ENCODE measurements at regions not wholly inside any gene's neighbourhood (a gene's known extent, or its start where the extent isn't known, plus 50 kb on each side); places are given as distances from the start of the nearest gene placed in this dataset.
A peak's percentile ranks its signal among the peaks of the same experiment; 100 is the strongest.

GRCh38 chr12:14065616-14066015 is 84.2 kb upstream of the GRIN2B start:
- Histone ChIP-seq H3K4me3 (no peak overlapping the region), H3K4me2 (no peak overlapping the region), H3K4me1 (no peaks in the 10 kb centered on the region), H3K9me3 (no peaks in the 10 kb centered on the region), H3K27ac (no peak overlapping the region)
- WGBS (ENCODE audit: missing lambda C conversion rate): 4% methylated on average over 1 of the region's 1 CpG
- FAIRE-seq (no peak), DNase-seq (ENCODE audit: low read depth in 1 of 2, low spot score in 1 of 2) (no peak), ATAC-seq (no peak)
- CTCF ChIA-PET: no interaction called here
- POLR2A ChIA-PET: no interaction called here
- TF ChIP-seq POLR2AphosphoS2 (conservative IDR thresholded peaks at IDR 0.05; ENCODE audit: low read length) (no peak), JUNB (IDR thresholded peaks at IDR 0.05) (no peak)

DNA sequence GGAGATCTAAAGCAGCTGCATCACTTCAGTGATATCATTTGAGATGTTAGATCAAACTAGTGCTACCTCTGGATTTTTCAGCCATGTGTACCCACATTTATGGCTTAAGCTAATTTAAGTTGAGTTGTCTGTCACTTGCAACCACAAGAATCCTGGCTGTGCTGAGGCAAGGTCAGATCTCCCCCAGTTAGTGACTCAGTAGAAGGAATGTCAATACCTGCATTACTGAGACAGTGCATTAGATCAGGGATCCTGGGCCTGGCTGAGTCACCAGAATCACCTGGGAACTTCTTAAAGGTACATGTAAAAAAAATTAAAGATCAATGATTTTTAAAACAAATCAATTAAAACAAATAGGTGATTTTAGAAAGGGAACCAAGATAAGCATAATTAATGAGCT is 84.6 kb upstream of the GRIN2B start:
- FAIRE-seq (no peak), DNase-seq (ENCODE audit: low read depth in 1 of 2, low spot score in 1 of 2) (no peak), ATAC-seq (no peak)
- H3K4me2 ChIP-seq: no peak overlapping the region
- no peak overlapping the region for H3K27ac ChIP-seq
- H3K4me1 ChIP-seq: no peaks in the 10 kb centered on the region
- no peak overlapping the region for H3K4me3 ChIP-seq
- ChIA-PET POLR2A (no interaction called here), CTCF (no interaction called here)
- TF ChIP-seq BHLHE40 (IDR thresholded peaks at IDR 0.05; ENCODE audit: low read depth, low read length): no peak
- no peak for TF ChIP-seq TP53 (CRISPR knock-in tag; IDR thresholded peaks at IDR 0.05)
- no peaks in the 10 kb centered on the region for H3K9me3 ChIP-seq

GRCh38 chr12:14068961-14069360 is 87.6 kb upstream of the GRIN2B start:
- FAIRE-seq: no peak
- POLR2A ChIA-PET: no interaction called here

GRCh38 chr12:14071833-14072232 is 90.4 kb upstream of the GRIN2B start:
- Histone ChIP-seq H3K9me3 (no peaks in the 10 kb centered on the region), H3K27ac (no peak overlapping the region), H3K4me3 (no peak overlapping the region), H3K4me1 (no peaks in the 10 kb centered on the region), H3K4me2 (no peak overlapping the region)
- FAIRE-seq: peak; percentile 36
- WGBS (ENCODE audit: missing lambda C conversion rate): 22% methylated on average over 1 of the region's 1 CpG
- CTCF ChIA-PET: no interaction called here
- no peak for DNase-seq (ENCODE audit: low read depth in 1 of 2, low spot score in 1 of 2)
- POLR2A ChIA-PET: no interaction called here
- no peak for TF ChIP-seq EHF (CRISPR knock-in tag; IDR thresholded peaks at IDR 0.05)
- TF ChIP-seq RCOR1 (IDR thresholded peaks at IDR 0.05; ENCODE audit: low read depth, low read length): no peak
- TF ChIP-seq RARB (CRISPR knock-in tag; IDR thresholded peaks at IDR 0.05): no peak
- TF ChIP-seq, protein P1, sequence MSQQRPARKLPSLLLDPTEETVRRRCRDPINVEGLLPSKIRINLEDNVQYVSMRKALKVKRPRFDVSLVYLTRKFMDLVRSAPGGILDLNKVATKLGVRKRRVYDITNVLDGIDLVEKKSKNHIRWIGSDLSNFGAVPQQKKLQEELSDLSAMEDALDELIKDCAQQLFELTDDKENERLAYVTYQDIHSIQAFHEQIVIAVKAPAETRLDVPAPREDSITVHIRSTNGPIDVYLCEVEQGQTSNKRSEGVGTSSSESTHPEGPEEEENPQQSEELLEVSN (IDR thresholded peaks at IDR 0.05; ENCODE audit: borderline replicate concordance, low read depth): no peak
- no peak for TF ChIP-seq HOXA7 (CRISPR knock-in tag; IDR thresholded peaks at IDR 0.05)
- TF ChIP-seq CBX2 (IDR thresholded peaks at IDR 0.05; ENCODE audit: borderline replicate concordance, low read depth): no peak
- no peak for TF ChIP-seq ZNF302 (CRISPR knock-in tag; IDR thresholded peaks at IDR 0.05)
- no peak for TF ChIP-seq HMGXB4 (CRISPR knock-in tag; IDR thresholded peaks at IDR 0.05; ENCODE audit: borderline replicate concordance)
- no peak for TF ChIP-seq RFX5 (IDR thresholded peaks at IDR 0.05)
- TF ChIP-seq RNF2 (IDR thresholded peaks at IDR 0.05; ENCODE audit: borderline replicate concordance, low read depth): no peak
- TF ChIP-seq ZC3H11A (IDR thresholded peaks at IDR 0.05): no peak
- no peak for TF ChIP-seq CHD2 (IDR thresholded peaks at IDR 0.05; ENCODE audit: low read length, partially characterized antibody)
- TF ChIP-seq HOXB13 (CRISPR knock-in tag; IDR thresholded peaks at IDR 0.05; ENCODE audit: low read depth): no peak
- no peak for TF ChIP-seq CTCF (IDR thresholded peaks at IDR 0.05)
- no peak for TF ChIP-seq FOXS1 (CRISPR knock-in tag; IDR thresholded peaks at IDR 0.05)
- TF ChIP-seq, protein P2, sequence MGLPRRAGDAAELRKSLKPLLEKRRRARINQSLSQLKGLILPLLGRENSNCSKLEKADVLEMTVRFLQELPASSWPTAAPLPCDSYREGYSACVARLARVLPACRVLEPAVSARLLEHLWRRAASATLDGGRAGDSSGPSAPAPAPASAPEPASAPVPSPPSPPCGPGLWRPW (IDR thresholded peaks at IDR 0.05): no peak
- TF ChIP-seq, protein P3, sequence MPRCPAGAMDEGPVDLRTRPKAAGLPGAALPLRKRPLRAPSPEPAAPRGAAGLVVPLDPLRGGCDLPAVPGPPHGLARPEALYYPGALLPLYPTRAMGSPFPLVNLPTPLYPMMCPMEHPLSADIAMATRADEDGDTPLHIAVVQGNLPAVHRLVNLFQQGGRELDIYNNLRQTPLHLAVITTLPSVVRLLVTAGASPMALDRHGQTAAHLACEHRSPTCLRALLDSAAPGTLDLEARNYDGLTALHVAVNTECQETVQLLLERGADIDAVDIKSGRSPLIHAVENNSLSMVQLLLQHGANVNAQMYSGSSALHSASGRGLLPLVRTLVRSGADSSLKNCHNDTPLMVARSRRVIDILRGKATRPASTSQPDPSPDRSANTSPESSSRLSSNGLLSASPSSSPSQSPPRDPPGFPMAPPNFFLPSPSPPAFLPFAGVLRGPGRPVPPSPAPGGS (IDR thresholded peaks at IDR 0.05): no peak
- TF ChIP-seq NR3C1 (IDR thresholded peaks at IDR 0.05): no peak
- no peak for ATAC-seq

More at GRCh38 chr12:14068961-14069360, 87.6 kb upstream of the GRIN2B start:
- Histone ChIP-seq H3K4me2 (no peak overlapping the region), H3K27ac (no peak overlapping the region), H3K9me3 (no peaks in the 10 kb centered on the region), H3K4me3 (no peak overlapping the region), H3K4me1 (no peaks in the 10 kb centered on the region)
- CTCF ChIA-PET: no interaction called here
- ATAC-seq (no peak), DNase-seq (ENCODE audit: low read depth in 1 of 2, low spot score in 1 of 2) (no peak)
- WGBS (ENCODE audit: missing lambda C conversion rate): 50% methylated on average over 2 of the region's 2 CpGs
- no peak for TF ChIP-seq ELK1 (IDR thresholded peaks at IDR 0.05; ENCODE audit: low read depth, low read length)
- TF ChIP-seq POLR2A (IDR thresholded peaks at IDR 0.05; ENCODE audit: low read length): no peak
- TF ChIP-seq POLR2AphosphoS2 (conservative IDR thresholded peaks at IDR 0.05; ENCODE audit: low read length): no peak
